Tongue (tissue), 1 donor: ENCODE measurements at regions not wholly inside any gene's neighbourhood (a gene's known extent, or its start where the extent isn't known, plus 50 kb on each side); places are given as distances from the start of the nearest gene placed in this dataset.

ENCODE experiments used
- DNase-seq: peaks from one replicate; pipeline ENCODE4 v3.0.0-alpha.2; 2015

DNA sequence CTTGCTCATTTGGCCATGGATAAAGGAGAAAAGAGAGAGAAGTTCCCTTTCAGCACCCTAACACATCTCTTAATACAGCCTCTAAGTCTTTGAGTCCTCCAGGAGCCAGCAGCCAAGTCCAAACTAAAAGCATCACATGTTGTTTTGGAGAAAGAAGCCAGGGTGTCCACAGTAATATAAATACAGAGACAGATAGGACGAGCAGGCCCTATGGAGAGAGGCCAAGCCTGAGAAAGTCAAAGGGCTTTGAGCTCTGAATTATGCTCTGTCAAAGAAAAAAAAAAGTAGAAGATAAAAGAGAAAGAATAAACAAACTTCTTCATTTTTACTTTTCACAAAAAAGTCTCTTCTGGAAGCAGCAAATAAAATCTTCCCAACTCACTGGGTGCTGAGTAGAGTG lies 92.4 kb upstream of the THBS1 start:
- peak; percentile 58 for DNase-seq

DNA sequence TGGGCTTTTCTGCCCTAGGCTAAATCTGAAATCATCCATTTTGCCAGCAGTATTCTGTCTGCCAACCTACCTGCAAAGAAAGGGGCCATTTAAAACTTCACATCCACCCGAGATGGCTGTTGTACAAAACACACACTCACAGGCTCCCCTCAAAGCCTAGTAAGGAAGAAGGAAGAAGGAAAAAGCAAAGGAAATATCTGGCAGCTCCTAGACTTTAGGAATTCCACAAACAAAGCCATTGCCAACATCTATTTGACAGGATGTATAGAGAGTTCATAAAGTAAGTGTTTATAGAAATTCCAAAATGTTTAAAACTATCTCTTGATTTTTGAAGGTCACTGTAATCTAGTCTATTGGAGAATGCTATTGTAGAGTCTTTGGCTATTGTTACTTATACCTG lies 91.9 kb upstream of the THBS1 start:
- peak; percentile 48 for DNase-seq

DNA sequence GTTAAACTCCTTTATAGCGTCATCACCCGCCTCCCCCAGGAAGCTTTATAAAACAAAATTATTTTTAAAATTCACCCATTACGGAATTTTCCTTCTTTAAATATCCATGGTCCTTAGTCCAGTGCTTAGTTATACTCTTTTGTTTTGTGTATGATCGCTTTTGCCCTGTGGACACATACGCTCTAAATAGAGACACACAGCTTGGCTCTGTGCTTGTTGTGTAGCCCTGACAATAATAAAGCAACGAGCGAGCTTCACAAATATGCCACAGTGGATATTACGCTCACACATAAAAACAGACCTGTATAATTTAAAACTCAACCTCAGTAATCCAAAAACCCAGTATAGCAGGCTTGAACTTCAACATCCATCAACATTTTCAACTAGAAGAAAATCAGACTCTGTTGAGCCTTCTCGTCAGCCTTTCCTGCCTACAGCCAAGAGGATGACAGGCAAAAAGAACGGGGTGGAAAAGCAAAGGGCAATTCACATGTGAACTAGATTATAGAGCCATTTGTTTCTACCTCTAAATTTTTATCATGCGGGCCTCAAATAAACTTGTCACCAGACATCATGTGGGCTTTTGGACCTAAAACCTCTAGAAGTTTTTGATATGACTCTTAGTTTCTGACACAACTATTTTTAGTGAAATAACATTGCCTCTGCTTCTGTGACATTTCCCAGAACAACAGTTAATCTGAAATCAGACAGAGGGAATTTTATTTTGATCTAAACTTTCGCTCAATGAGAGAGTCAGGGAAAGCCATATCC lies 89.6 kb upstream of the THBS1 start:
- no peak for DNase-seq

DNA sequence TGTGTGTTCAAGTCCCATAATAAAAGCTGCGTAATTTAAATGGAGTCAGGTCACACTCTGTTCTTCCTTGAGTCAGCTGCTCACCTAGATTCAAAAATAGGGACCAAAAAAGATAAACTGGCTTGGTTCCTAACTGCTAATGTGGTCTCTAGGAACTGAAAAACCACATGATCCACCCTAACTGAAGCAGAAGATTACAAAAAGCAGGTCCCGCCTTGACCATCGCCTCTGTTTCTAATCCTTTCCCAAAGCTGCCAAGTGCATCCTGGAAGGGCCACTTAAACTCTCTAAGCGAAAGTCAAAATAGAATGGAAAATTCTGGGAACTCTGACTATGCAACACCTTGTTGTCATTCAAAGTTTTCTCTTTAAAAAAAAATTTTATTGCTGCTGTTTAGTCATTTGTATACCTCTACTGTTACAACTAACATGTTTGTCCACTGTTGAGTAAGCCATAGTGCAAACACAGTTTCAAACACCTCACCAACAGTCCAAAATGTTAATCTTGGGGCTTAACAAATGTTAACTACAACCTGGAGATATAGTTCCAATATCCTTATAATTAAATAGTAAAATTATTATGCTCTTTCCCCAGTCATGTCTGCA lies 88.9 kb upstream of the THBS1 start:
- DNase-seq = peak; percentile 55

DNA sequence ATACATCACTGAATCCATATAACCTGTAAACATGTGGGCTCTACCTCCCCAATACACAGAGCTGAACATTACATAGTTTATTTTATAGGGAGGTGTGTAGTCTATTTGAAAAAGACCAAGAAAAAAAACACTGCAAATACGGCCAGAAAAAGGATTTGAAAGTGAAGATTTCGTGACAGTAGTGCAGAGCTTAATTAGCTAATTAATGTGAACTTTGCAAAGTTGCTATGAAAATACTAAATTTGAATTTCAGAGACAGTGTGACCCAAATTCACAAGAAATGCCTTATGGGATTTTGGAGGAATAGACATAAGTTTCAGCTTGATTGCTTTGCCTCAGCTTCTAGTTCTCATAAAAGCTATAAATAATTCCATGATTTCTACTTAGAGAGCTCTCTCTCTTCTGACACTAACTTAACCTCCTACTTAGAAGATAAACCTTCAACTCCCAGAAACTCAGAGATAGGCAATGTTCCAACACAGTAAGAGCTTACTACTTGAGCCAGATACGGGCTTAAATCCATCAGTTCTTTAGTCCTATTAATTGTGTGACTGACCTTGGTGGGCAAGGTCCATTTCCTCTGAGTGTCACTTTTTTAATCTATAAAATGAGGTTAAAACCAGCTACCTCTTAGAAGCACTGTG lies 87.3 kb upstream of the THBS1 start:
- DNase-seq = no peak

DNA sequence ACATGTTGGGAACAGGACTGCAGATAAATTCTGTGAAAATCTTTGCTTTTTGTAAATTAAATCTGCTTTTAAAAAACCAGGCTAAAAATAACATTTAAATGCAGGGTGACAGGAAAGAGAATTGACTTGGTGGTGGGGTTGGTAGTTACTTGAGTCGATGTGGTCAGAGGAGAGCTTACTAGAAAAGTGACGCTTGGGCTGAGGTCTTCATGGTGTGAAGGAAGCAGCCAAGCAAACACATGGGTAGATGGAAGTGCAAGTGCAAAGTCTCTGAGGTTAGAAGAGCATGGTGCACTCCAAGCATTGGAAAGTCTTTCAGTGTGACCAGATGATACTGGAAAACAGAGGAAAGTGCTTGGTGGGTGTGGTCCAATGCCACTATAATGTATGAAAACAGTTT lies 86.4 kb upstream of the THBS1 start:
- DNase-seq = no peak

DNA sequence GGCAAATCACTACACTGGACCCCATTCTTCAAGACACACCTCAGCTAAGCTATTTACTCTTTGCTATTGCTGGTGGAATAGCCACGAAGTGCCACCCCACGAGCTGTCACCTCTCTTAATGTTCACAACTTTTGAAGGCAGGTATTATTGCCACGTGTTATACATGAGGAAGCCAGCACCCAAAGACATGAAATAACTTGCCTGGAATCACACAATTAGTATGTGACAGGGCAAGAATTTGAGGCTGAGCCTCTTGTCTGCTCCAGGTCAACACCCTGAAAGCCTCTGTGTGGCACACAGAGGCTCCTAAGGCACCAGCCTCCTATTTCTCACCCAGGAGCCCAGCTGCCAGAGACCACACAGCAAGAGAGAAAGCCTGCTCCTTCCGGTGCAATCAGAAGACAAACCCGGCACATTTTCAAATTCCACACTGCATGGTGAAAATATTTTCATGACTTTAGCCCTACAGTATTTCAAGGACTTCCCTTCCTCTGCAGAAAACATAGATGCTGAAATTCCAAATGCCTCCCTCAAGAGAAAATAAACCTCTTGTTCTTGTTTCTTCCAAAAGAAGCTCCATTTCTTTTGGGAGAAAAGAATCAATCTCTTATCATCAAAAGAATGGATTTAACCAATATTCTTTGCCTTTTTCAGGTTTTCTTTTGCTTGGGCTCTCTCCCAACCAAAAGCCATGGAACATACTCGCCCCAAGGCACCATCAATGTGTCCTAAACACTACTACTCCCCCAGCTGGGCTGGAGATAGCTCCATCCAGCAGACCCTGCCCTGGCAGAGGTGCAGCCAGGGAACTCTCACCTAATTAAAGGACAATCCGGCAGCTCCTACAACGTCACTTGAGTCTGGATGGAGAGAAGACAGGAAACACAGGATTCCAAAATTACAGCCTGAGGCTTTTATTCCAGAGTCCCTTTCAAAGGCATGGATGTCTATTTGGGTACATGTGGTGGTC lies 84.7 kb upstream of the THBS1 start:
- no peak for DNase-seq

DNA sequence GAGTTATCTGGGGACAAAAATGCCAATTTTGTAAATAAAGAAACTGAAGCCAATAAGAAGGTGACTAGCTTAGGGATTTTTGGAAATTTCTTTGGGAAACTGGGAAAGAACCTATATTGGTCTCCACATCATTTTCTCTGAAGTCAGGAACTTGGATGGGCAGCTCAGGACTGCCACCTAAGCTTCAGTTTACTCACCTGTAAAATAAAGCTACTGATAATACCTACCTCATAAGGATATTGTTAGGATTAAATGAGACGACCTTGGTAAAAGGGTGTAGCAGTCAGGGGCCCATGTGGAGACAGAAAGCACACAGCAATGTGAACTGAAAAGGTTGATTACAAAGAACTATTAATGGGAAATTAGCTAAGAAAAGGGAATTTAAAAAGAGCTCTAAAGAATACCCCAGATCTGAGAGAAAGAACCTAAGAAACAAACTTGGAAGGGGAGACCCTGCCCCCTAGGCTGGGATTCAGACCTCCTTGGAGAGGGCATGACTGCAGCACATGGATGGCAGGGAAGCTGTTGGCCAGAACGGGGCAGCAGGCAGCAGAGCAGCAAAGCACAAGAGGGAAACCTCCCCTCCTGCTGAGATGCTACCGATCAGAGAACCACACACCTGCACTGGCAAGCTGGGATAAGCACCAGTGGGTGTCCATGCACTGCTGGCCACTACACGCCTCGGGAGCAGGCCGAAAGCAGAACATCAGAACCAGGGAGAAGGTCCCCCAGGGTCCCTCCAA lies 83.7 kb upstream of the THBS1 start:
- no peak for DNase-seq

DNA sequence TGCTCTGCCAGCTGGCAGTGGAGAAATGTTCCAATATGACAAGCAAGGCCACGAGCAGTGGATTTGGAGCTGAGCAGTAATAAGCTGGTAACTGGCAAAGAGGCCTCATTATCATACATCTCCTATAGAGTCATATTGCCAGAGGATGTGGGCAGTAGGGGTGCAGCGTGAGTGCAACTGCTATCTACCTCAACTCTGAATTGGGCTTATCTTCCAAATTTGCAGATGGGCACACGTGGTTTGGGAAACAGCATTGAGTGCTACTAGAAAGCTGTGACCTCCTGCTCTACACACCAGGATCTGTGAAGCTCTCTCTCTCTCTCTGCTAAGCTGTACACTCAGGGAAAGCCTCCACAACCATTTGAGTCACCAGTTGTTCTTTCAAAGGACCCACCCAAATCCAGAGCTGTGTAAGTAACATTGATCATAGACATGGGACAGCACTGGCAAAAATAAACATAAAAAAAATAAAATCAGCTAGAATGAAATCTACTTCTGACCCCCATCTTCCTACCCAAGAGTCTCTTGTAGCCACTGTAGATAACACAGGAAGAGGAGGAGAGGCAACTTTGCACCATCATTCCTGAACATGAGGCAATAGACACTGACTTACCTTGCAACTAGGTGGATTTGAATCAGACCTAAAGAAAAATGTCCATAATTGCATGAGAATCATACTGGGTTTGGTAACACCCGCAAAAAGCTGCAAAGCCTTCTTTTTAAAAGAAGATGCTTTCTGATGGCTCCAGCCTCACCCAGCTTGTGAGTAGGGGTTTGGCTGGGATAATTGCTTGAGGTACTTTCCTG lies 82.9 kb upstream of the THBS1 start:
- DNase-seq = no peak

DNA sequence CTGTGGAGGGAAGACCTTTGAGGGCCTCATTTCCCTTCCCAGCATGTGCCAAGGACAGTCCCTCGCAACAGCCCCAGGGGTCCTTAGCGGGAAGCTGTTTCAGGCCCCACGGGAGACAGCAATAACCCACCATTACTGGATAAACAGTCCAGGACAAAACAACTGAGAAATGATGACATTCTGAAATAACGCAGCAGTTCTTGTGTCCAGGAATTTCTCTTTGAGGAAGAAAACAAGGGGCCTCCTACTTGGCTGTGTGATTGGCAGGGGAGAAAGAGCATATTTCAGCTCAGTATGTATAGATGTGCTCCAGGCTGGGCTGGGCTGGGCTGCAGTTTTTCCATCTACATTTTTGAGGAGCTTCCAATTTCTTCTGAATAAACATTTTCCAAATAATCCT lies 82.2 kb upstream of the THBS1 start:
- DNase-seq = peak; percentile 89

DNA sequence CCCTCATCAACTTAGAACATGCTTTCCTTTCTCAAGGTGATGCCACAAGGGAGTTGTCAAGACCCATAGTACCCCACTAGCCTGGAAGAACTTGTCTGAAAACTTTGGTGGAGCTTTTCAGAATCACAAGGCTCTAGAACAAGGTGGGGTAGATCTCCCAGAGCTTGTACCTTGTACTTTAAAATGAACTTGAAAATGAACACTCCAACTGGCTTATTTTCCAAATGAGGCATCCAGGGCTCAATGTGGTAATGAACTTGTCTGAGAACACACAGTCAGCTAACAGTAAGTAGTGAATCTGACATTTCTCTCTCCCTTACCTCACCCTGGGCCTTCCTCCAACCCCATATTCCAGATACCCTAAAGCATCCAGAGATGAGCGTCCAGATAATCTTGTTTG lies 81.8 kb upstream of the THBS1 start:
- DNase-seq = no peak

DNA sequence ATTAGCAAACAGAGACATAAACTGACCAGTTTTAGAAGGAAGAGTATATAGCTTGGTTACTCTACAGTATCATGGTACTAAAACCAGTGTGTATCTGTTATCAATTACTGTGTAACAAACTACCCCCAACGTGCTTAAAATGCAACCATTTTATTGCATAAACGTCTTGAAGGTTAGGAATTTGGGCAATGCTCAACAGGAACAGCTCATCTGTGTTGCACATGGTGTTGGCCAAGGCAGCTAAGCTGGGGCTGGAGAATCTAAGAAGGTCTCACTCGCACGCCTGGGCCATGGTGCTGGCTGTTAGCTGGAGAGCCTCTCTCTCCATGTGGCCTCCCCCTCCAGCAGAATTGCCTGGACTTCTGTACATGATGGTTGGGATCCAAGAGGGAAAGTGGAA lies 81.2 kb upstream of the THBS1 start:
- no peak for DNase-seq

DNA sequence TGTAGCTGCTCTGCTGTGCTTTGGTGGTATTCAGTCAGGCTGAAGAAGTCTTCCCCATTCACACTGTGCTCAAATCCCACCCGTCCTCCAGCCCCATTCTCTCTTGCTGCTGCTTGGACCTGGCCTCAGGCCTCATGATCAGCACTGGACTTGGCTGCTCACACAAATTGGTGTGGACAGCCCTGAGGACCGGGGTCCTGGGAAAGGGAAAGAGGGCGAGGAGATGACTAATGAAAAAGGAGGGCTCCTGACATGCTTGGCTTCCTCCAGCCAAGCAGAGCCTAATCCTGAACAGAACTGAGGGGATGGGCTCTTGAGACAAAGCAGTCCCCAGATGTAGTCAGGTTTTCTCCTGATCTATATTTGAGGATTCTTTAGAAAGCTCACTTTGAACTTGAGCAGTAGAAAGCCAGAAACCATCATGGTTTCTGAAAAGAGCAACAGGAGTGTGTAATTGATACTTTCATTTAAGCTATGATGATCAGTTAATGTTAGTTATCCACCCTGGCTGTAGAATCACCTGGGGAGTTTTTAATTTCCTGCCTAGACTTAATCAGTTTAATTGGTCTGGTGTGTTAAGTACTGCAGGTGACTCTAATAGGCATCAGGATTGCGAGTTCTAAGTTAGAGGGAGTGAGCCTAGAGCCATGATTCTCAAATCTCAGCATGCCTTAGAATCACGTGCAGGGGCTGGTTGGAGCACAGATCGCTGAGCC lies 79.4 kb upstream of the THBS1 start:
- no peak for DNase-seq

DNA sequence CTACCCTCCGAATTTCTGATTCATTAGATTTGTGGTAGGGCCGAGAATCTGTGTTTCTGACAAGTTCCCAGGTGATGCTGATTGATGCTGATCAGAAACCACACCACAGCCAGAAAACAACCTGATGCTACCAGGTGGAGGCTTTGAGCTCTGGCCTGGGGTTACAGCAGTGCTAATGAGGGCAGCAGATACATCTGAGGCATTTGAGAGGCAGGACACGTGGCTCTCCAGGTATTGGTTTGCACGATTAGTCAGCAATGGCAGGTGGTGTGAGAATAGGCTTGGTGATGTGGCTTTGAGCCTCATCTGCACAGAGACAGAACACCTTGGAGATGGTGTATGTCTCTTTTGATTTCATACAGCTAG lies 78.8 kb upstream of the THBS1 start:
- no peak for DNase-seq

DNA sequence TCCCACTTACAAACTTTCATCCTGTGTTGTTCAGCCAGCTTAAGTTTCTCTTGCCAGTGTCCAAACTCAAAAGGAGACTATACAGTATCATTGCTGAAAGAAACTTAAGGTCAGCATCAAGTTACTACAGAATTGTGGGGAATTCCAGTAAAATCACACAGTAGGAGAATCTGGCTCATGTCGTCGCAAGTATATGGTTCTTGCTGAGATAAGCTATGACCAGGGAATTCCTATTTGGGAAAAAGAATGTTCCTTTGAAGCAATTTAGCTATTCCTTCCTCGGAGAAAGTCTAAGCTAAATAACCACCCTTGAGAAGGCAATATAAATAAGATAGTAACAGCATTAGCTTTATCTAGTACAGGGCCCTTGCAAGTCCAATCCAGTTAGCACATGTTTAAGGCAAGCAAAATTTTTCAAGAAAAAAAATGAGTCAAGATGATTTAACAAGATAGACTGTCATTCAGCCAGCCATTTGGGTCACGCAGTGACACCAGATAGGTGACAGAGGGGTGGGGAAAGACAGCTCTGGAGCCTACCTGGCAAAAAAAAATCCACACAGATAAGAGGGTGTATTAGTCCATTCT lies 78.2 kb upstream of the THBS1 start:
- DNase-seq = no peak

DNA sequence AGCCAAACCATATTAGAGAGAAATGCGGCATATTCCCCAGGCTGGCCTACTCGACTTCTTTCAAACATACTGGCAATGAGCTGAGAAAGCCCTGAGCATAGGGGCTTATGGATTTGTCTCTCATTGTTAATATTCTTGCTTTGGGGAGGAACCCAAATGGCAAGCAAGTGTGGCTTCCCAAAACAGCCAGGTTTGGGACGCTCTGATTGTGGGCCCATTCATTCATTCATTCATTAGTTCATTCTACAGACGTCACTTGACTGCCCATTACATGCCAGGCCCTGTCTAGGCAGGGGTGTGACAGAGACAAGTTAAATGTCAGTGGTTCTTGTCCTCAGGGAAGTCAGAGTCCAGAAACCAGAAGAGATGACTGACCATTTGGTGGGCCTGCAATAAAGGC lies 77.4 kb upstream of the THBS1 start:
- DNase-seq = no peak

DNA sequence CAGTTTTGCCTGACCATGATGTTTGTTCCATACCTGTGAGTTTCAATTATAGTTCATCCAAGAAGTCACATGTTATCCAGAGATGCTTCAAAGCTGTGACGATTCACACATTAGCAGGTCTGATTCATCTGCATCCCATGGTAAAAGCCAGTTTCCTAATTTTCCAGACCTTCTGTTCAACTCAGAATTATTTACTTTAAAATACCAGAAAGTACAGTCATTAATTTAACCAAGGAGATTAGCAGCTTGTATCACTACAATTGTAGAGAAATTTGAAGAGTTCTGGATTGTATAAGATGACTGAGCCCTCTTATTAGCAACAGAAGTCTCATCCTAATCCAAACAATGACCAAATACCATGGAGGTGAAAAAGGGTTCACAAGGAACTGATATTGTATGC lies 76.1 kb upstream of the THBS1 start:
- DNase-seq = no peak

DNA sequence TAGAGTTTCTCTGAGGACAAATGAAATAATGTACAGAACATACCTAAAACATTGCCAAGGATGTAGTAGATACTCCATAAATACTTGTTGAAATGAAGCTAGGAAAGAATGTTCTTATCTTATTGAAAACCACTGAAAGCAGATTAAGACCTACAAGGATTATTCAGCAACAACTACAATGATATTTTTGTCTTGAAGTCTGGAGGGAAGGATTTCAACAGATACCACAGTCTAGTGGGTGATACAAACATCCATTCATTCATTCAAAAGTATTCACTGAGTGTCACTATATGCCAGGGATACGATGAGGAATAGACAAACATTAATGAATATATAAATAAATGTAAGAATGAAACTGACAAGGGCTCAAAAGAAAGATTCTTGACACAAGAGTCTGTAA lies 74.7 kb upstream of the THBS1 start:
- no peak for DNase-seq

DNA sequence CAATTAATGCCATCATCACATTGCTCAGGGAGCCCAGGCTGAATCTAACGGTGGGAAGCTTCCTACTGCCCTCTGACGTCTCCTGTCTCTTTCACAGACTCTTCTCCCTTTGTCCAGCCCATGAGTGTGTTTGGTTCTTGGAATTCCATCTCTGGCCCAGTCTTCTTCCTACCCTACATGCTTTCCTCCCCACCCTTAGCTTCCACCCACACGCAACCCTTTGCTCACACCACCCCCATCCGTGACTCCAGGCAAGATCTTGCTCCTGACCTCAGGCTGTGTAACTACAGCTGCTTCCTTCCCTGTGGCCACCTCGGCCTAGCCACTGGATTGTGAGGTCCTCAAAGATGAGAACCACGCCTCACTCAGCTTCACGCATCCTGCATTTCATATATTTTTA lies 72.3 kb upstream of the THBS1 start:
- no peak for DNase-seq
